OCI-LY7 (cell line): ENCODE measurements at regions not wholly inside any gene's neighbourhood (a gene's known extent, or its start where the extent isn't known, plus 50 kb on each side); places are given as distances from the start of the nearest gene placed in this dataset.

Experiments used
- BruUV-seq: library from RNA; stranded (reverse); fragments of 400-500 nt; replicated peaks from 2 replicates; lab custom pipeline; 2021; lab: Mats Ljungman, UMichigan
- CTCF ChIA-PET: fragments of 300-600 bp; sonication (Branson Sonifier 250); formaldehyde crosslinking; loops from one replicate; lab custom pipeline; 2022; ENCODE audit warnings: antibody characterized with exemption; ENCODE audit not compliant: unreplicated experiment; lab: Charles Lee
- POLR2A ChIA-PET: fragments of 300-600 bp; sonication (Branson Sonifier 250); formaldehyde crosslinking; loops from one replicate; lab custom pipeline; 2022; ENCODE audit warnings: antibody characterized with exemption; lab: Charles Lee
- DNase-seq: peaks from one replicate; pipeline ENCODE4 v3.0.0-alpha.2; 2015; ENCODE audit warnings: low spot score
- H2AFZ ChIP-seq: fragments of 200-600 bp; sonication (generic), shearing (Covaris generic); 2 replicates; pipeline ENCODE4 v1.6.1; 2014; ENCODE audit warnings: mild to moderate bottlenecking, antibody characterized with exemption, low read length, moderate library complexity
- H3K27ac ChIP-seq: fragments of 200-600 bp; sonication (generic); 2 replicates; pipeline ENCODE4 v1.5.1; 2014; ENCODE audit warnings: mixed run types, low read depth, mild to moderate bottlenecking, moderate library complexity, low read length, inconsistent platforms; ENCODE audit not compliant: poor library complexity, severe bottlenecking
- H3K36me3 ChIP-seq: fragments of 200-600 bp; sonication (generic); 2 replicates; pipeline ENCODE4 v1.6.1; 2014; ENCODE audit warnings: mild to moderate bottlenecking, antibody characterized with exemption, low read length, moderate library complexity, mixed read lengths; ENCODE audit not compliant: insufficient read depth
- H3K4me1 ChIP-seq: fragments of 200-600 bp; sonication (generic); 2 replicates; pipeline ENCODE4 v1.5.1; 2014; ENCODE audit warnings: mild to moderate bottlenecking, low read length; ENCODE audit not compliant: insufficient read depth, poor library complexity, severe bottlenecking
- H3K4me2 ChIP-seq: fragments of 200-600 bp; sonication (generic); 2 replicates; pipeline ENCODE4 v1.6.1; 2014; ENCODE audit warnings: mild to moderate bottlenecking, low read length
- H3K4me3 ChIP-seq: fragments of 200-600 bp; sonication (generic); 2 replicates; pipeline ENCODE4 v1.5.1; 2014; ENCODE audit warnings: mild to moderate bottlenecking, low read depth, low read length; ENCODE audit not compliant: poor library complexity, severe bottlenecking
- H3K79me2 ChIP-seq: fragments of 200-600 bp; sonication (generic); 2 replicates; pipeline ENCODE4 v1.6.1; 2016; ENCODE audit warnings: low read depth, mild to moderate bottlenecking, low read length, moderate library complexity, mixed read lengths; ENCODE audit not compliant: insufficient read depth
- H3K9me2 ChIP-seq: fragments of 200-600 bp; sonication (generic); 2 replicates; pipeline ENCODE4 v1.6.1; 2016; ENCODE audit warnings: mild to moderate bottlenecking, low read length, mixed read lengths; ENCODE audit not compliant: insufficient read depth
- H3K9me3 ChIP-seq: fragments of 200-600 bp; sonication (generic); 2 replicates; pipeline ENCODE4 v1.6.1; 2014; ENCODE audit warnings: mild to moderate bottlenecking, mixed run types, low read length, mixed read lengths
- H4K20me1 ChIP-seq: fragments of 200-600 bp; sonication (generic); 2 replicates; pipeline ENCODE4 v1.6.1; 2014; ENCODE audit warnings: mild to moderate bottlenecking, antibody characterized with exemption, low read length, moderate library complexity, mixed read lengths; ENCODE audit not compliant: insufficient read depth
- EZH2phosphoT487 ChIP-seq: fragments of 200-600 bp; sonication (generic); IDR thresholded peaks from 2 replicates; pipeline ENCODE4 v1.6.1; 2018; ENCODE audit warnings: low read depth, borderline replicate concordance, mild to moderate bottlenecking, mixed run types, antibody characterized with exemption, low read length, moderate library complexity, mixed read lengths
- intact Hi-C: fragments of 100-400 bp; cut with micrococcal nuclease; formaldehyde crosslinking; loops from one replicate; pipeline ENCODE4 v1.10.0; 2022; ENCODE audit not compliant: unreplicated experiment
- TF ChIP-seq, protein P1 (sequence below): fragments of 200-600 bp; sonication (generic); conservative IDR thresholded peaks from 2 replicates; pipeline ENCODE4 v1.5.1; 2014; ENCODE audit warnings: mild to moderate bottlenecking, antibody characterized with exemption, low read length, moderate library complexity, mixed read lengths

DNA sequence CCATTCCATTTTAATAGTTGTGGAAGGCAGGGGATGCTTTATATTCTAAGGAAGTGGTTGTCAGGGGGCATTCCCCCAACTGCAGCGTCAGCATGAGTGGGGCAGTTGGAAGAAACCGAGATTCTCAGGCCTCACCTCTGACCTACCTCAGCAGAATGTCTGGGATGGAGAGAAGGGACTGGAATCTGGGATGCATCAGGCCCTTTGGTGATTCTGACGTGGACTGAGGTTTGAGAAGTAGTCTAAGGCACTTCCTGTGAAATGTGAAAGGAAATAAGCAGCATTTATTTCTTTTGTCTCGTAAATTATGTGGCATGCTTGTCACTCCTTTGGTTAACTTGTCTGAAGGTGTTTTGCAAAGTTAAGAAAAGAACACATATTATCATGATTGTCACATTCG is 540.7 kb upstream of the NETO1 start:
- intact Hi-C loops = no loop called here
- H3K4me2 ChIP-seq = no peak overlapping the region
- ChIA-PET CTCF (no interaction called here), POLR2A (no interaction called here)
- no peaks in the 10 kb centered on the region for H3K79me2 ChIP-seq
- no TSS peak for BruUV-seq
- H3K36me3 ChIP-seq = no peaks in the 10 kb centered on the region
- H3K27ac ChIP-seq = no peak overlapping the region
- no peak for DNase-seq
- no peaks in the 10 kb centered on the region for H3K4me1 ChIP-seq
- no peaks in the 10 kb centered on the region for H3K9me2 ChIP-seq
- no peaks in the 10 kb centered on the region for H3K9me3 ChIP-seq
- TF ChIP-seq EZH2phosphoT487 = no peak
- TF ChIP-seq, protein P1, sequence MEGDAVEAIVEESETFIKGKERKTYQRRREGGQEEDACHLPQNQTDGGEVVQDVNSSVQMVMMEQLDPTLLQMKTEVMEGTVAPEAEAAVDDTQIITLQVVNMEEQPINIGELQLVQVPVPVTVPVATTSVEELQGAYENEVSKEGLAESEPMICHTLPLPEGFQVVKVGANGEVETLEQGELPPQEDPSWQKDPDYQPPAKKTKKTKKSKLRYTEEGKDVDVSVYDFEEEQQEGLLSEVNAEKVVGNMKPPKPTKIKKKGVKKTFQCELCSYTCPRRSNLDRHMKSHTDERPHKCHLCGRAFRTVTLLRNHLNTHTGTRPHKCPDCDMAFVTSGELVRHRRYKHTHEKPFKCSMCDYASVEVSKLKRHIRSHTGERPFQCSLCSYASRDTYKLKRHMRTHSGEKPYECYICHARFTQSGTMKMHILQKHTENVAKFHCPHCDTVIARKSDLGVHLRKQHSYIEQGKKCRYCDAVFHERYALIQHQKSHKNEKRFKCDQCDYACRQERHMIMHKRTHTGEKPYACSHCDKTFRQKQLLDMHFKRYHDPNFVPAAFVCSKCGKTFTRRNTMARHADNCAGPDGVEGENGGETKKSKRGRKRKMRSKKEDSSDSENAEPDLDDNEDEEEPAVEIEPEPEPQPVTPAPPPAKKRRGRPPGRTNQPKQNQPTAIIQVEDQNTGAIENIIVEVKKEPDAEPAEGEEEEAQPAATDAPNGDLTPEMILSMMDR = no peak
- H2AFZ ChIP-seq = no peak overlapping the region
- no peaks in the 10 kb centered on the region for H4K20me1 ChIP-seq
- H3K4me3 ChIP-seq = no peak overlapping the region

DNA sequence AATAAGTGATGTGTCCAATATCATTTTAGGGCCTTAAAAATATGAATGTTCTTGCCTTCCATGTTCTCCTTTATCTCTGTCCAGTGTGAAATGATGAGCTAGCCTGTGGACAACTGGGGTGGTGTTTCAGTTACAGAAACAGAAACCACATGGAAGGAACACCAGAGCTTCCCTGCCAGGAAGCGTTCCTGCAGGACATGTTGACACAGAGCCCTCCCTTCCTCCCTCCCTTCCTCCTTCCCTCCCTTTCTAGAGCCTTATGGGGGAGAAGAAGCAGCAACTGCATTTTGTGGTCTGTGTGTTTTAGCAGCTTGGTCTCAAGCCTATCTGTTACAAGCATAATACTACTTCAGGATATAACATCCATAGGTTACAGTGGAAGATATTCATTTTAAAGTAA is 539.7 kb upstream of the NETO1 start:
- Histone ChIP-seq H3K4me2 (no peak overlapping the region), H3K79me2 (no peaks in the 10 kb centered on the region), H3K9me3 (no peaks in the 10 kb centered on the region), H3K4me1 (no peaks in the 10 kb centered on the region), H3K27ac (no peak overlapping the region), H3K9me2 (no peaks in the 10 kb centered on the region), H3K4me3 (no peak overlapping the region), H4K20me1 (no peaks in the 10 kb centered on the region), H3K36me3 (no peaks in the 10 kb centered on the region), H2AFZ (no peak overlapping the region)
- ChIA-PET CTCF (no interaction called here), POLR2A (interaction anchor here (1.0 kb wide), 1 partner anchor 8 kb away, joined by 3 read pairs; no protein-coding TSS in a partner anchor)
- BruUV-seq = no TSS peak
- intact Hi-C loops = no loop called here
- TF ChIP-seq EZH2phosphoT487 = no peak
- TF ChIP-seq, protein P1 = no peak
- DNase-seq = no peak

DNA sequence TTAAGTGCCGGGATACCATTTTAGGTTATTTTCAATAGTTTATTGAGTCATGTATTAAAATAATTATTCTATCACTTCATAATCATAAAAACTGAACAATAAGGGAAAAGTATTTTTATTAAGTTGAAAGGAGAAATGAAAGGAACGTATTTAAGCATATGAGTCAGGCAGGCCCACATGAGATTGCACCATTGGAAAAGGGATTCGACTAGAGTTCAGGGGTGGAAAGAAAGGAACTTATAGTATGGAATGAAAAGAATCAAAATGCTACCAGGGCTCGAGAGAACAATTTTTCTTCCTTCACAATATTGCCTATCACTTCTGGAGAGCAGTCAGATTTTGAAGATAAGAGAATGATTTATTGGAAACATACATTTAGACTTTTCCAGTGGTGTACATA is 516.5 kb upstream of the NETO1 start:
- H3K9me3 ChIP-seq = no peaks in the 10 kb centered on the region
- ChIA-PET CTCF (no interaction called here), POLR2A (no interaction called here)
- H3K27ac ChIP-seq = no peak overlapping the region
- BruUV-seq = no TSS peak
- H3K79me2 ChIP-seq = no peaks in the 10 kb centered on the region
- no peak overlapping the region for H3K4me2 ChIP-seq
- H3K4me1 ChIP-seq = no peaks in the 10 kb centered on the region
- intact Hi-C loops = no loop called here
- H3K36me3 ChIP-seq = no peaks in the 10 kb centered on the region
- H4K20me1 ChIP-seq = no peaks in the 10 kb centered on the region
- no peak overlapping the region for H3K4me3 ChIP-seq
- no peak for TF ChIP-seq EZH2phosphoT487
- TF ChIP-seq, protein P1 = no peak
- no peak for DNase-seq
- H2AFZ ChIP-seq = no peak overlapping the region
- no peaks in the 10 kb centered on the region for H3K9me2 ChIP-seq
